ENCODE measurements at regions not wholly inside any gene's neighbourhood (a gene's known extent, or its start where the extent isn't known, plus 50 kb on each side); places are given as distances from the start of the nearest gene placed in this dataset.

GRCh38 chr2:62447411-62447810, 58.6 kb downstream of the TMEM17 start:
- Histone ChIP-seq H4K20me1 (no peaks in the 10 kb centered on the region), H3K36me3 (no peaks in the 10 kb centered on the region), H3K9ac (no peak overlapping the region), H3K27me3 (no peaks in the 10 kb centered on the region), H3K4me2 (no peak overlapping the region), H3K4me1 (no peaks in the 10 kb centered on the region), H3K4me3 (no peak overlapping the region), H3K9me3 (replicated peaks in 1 of 11) (no peaks in the 10 kb centered on the region), H3K27ac (no peak overlapping the region)
- no peak for TF ChIP-seq Cebpa-rat (IDR thresholded peaks at IDR 0.05)

- Histone ChIP-seq H4K20me1 (no peaks in the 10 kb centered on the region), H3K9me3 (replicated peaks in 1 of 11) (no peaks in the 10 kb centered on the region), H3K9ac (no peak overlapping the region), H3K27ac (no peak overlapping the region), H3K4me3 (no peak overlapping the region), H3K4me2 (no peak overlapping the region), H3K36me3 (no peaks in the 10 kb centered on the region), H3K27me3 (no peaks in the 10 kb centered on the region), H3K4me1 (no peaks in the 10 kb centered on the region)
- TF ChIP-seq Cebpa-rat (IDR thresholded peaks at IDR 0.05): no peak
Measured at GRCh38 chr2:62446491-62446890, 59.5 kb downstream of the TMEM17 start.

GRCh38 chr2:62443886-62444285, 62.1 kb downstream of the TMEM17 start:
- Histone ChIP-seq H3K4me2 (no peak overlapping the region), H3K36me3 (no peaks in the 10 kb centered on the region), H4K20me1 (no peaks in the 10 kb centered on the region), H3K9me3 (replicated peaks in 1 of 11) (no peaks in the 10 kb centered on the region), H3K4me3 (no peak overlapping the region), H3K27me3 (no peaks in the 10 kb centered on the region), H3K27ac (no peak overlapping the region), H3K4me1 (no peaks in the 10 kb centered on the region), H3K9ac (no peak overlapping the region)
- TF ChIP-seq Cebpa-rat (IDR thresholded peaks at IDR 0.05): no peak

GRCh38 chr2:62443471-62443870, 62.5 kb downstream of the TMEM17 start:
- Histone ChIP-seq H3K27me3 (no peaks in the 10 kb centered on the region), H3K4me3 (no peak overlapping the region), H3K36me3 (no peaks in the 10 kb centered on the region), H3K4me1 (no peaks in the 10 kb centered on the region), H3K4me2 (no peak overlapping the region), H3K9me3 (replicated peaks in 1 of 11) (no peaks in the 10 kb centered on the region), H3K27ac (no peak overlapping the region), H3K9ac (no peak overlapping the region), H4K20me1 (no peaks in the 10 kb centered on the region)
- TF ChIP-seq Cebpa-rat (IDR thresholded peaks at IDR 0.05): no peak

GRCh38 chr2:62441824-62442223, 64.2 kb downstream of the TMEM17 start:
- no peak overlapping the region for H3K9ac ChIP-seq
- no peak overlapping the region for H3K4me2 ChIP-seq
- H3K4me1 ChIP-seq: no peaks in the 10 kb centered on the region
- no peaks in the 10 kb centered on the region for H3K36me3 ChIP-seq
- TF ChIP-seq Cebpa-rat (IDR thresholded peaks at IDR 0.05): no peak
- no peak overlapping the region for H3K4me3 ChIP-seq
- H3K9me3 ChIP-seq (replicated peaks in 1 of 11): no peaks in the 10 kb centered on the region
- H3K27ac ChIP-seq: no peak overlapping the region
- H4K20me1 ChIP-seq: no peaks in the 10 kb centered on the region
- H3K27me3 ChIP-seq: no peaks in the 10 kb centered on the region

GRCh38 chr2:62441421-62441820, 64.6 kb downstream of the TMEM17 start:
- no peak overlapping the region for H3K4me2 ChIP-seq
- H3K4me1 ChIP-seq: 0 out of 20 replicates have a peak, but pooled peaks cover 0 to under 1% (median 0%) of the 10 kb centered on the region in 10 experiments
- H3K9me3 ChIP-seq (replicated peaks in 1 of 11): no peaks in the 10 kb centered on the region
- no peaks in the 10 kb centered on the region for H4K20me1 ChIP-seq
- H3K9ac ChIP-seq: no peak overlapping the region
- H3K36me3 ChIP-seq: no peaks in the 10 kb centered on the region
- no peak overlapping the region for H3K27ac ChIP-seq
- H3K4me3 ChIP-seq: no peak overlapping the region
- no peaks in the 10 kb centered on the region for H3K27me3 ChIP-seq
- TF ChIP-seq Cebpa-rat (IDR thresholded peaks at IDR 0.05): no peak

- Histone ChIP-seq H3K4me3 (no peak overlapping the region), H3K27me3 (no peaks in the 10 kb centered on the region), H3K4me1 (peaks cover 0 to 11% (median 7%) of the 10 kb centered on the region in 10 experiments; a peak in 13 of 20 replicates), H3K36me3 (no peaks in the 10 kb centered on the region), H3K27ac (no peak overlapping the region), H3K9me3 (replicated peaks in 1 of 11) (no peaks in the 10 kb centered on the region), H4K20me1 (no peaks in the 10 kb centered on the region), H3K9ac (no peak overlapping the region), H3K4me2 (no peak overlapping the region)
- no peak for TF ChIP-seq Cebpa-rat (IDR thresholded peaks at IDR 0.05)
Measured at GRCh38 chr2:62440281-62440946, 65.6 kb downstream of the TMEM17 start.

GRCh38 chr2:62439425-62439824, 66.6 kb downstream of the TMEM17 start:
- no peaks in the 10 kb centered on the region for H3K9me3 ChIP-seq (replicated peaks in 1 of 11)
- no peak overlapping the region for H3K9ac ChIP-seq
- TF ChIP-seq Cebpa-rat (IDR thresholded peaks at IDR 0.05): no peak
- H3K4me2 ChIP-seq: no peak overlapping the region
- H3K4me1 ChIP-seq: peaks cover 0 to 13% (median 8%) of the 10 kb centered on the region in 10 experiments; a peak in 13 of 20 replicates
- no peaks in the 10 kb centered on the region for H3K27me3 ChIP-seq
- no peaks in the 10 kb centered on the region for H3K36me3 ChIP-seq
- no peak overlapping the region for H3K4me3 ChIP-seq
- no peak overlapping the region for H3K27ac ChIP-seq
- H4K20me1 ChIP-seq: no peaks in the 10 kb centered on the region

- no peak overlapping the region for H3K27ac ChIP-seq
- H3K4me1 ChIP-seq: peaks cover 0 to 13% (median 8%) of the 10 kb centered on the region in 10 experiments; a peak in 13 of 20 replicates
- no peak for TF ChIP-seq Cebpa-rat (IDR thresholded peaks at IDR 0.05)
- H3K9me3 ChIP-seq (replicated peaks in 1 of 11): peaks cover 0 to 4% (median 0%) of the 10 kb centered on the region in 11 experiments; a peak in 1 of 22 replicates
- no peaks in the 10 kb centered on the region for H3K27me3 ChIP-seq
- H3K36me3 ChIP-seq: no peaks in the 10 kb centered on the region
- no peak overlapping the region for H3K9ac ChIP-seq
- no peak overlapping the region for H3K4me2 ChIP-seq
- no peaks in the 10 kb centered on the region for H4K20me1 ChIP-seq
- no peak overlapping the region for H3K4me3 ChIP-seq
Measured at GRCh38 chr2:62437785-62438184, 68.2 kb downstream of the TMEM17 start.

GRCh38 chr2:62435720-62436119, 70.3 kb downstream of the TMEM17 start:
- no peak for TF ChIP-seq Cebpa-rat (IDR thresholded peaks at IDR 0.05)
- Histone ChIP-seq H3K27ac (no peak overlapping the region), H3K36me3 (no peaks in the 10 kb centered on the region), H4K20me1 (no peaks in the 10 kb centered on the region), H3K4me2 (peak overlapping the region in 8 of 11 experiments; percentile 5 to 41 (median 10); a peak in 7 of 22 replicates), H3K9me3 (replicated peaks in 1 of 11) (peaks cover 0 to 5% (median 0%) of the 10 kb centered on the region in 11 experiments; a peak in 1 of 22 replicates), H3K4me1 (peaks cover 0 to 13% (median 8%) of the 10 kb centered on the region in 10 experiments; a peak in 13 of 20 replicates), H3K27me3 (no peaks in the 10 kb centered on the region), H3K4me3 (no peak overlapping the region), H3K9ac (no peak overlapping the region)

Data from BLaER1 treated with 17β-estradiol and CSF1 and Interleukin-3, amounts not matched to agents 10 nM and 100 nM (cell line).